DMS53 treated with DMSO at 0.1 percent for 48 hours (cell line): ENCODE measurements at regions not wholly inside any gene's neighbourhood (a gene's known extent, or its start where the extent isn't known, plus 50 kb on each side); places are given as distances from the start of the nearest gene placed in this dataset.

Experiments used
- DNase-seq: peaks from one replicate; lab custom pipeline; 2025; ENCODE audit not compliant: unreplicated experiment; lab: John Stamatoyannopoulos, UW

DNA sequence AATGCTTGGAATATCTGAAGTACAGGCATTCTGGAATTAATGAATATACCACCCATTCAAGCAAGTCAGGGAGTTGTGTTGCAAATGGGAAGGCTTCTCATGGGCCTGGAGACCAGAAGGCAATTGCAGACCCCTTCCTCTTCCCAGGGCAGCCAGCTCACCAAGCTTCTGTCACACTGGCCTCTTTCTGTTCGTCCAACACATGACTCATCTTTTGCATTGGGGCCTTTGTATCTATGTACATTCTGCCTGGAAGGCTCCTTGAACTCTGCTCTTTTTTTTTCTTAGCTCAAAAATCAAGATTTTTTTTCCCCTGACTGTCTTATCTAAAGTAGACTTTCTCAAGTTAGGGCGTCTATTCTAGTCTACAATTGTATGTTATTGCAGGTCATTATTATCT is 132.9 kb upstream of the MYLIP start:
- no peak for DNase-seq

- no peak for DNase-seq
Observed at GRCh38 chr6:15995493-15995892, 133.4 kb upstream of the MYLIP start.

DNA sequence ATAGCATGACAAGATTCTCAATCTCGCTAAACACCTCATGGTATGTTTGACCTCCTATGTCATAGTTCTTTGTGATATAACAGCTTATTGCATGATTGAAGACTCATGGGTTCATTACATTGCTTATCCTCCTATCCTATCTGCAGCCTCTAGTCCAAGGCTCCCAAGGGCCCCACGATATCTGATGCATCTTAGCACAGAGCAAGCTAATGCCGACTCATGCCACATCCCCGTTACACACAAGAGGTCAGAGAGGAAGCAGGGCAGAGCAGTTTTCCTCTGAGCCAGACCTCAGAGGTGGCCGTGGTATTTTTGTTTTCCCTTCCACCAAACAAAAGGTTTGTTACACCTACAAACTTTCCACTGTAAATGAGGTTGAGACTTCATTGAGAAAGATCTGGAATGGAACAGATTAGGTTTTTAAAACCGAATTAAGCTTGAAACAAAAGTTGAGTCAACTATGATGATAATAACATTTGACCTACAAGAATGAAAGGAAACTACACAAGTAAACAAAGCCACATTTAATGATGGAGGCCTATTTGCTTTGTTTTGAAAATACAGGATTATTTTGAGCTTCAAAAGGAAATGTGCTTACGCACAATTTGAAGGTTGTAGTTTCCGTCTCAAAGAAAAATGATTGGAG is 133.9 kb upstream of the MYLIP start:
- no peak for DNase-seq

DNA sequence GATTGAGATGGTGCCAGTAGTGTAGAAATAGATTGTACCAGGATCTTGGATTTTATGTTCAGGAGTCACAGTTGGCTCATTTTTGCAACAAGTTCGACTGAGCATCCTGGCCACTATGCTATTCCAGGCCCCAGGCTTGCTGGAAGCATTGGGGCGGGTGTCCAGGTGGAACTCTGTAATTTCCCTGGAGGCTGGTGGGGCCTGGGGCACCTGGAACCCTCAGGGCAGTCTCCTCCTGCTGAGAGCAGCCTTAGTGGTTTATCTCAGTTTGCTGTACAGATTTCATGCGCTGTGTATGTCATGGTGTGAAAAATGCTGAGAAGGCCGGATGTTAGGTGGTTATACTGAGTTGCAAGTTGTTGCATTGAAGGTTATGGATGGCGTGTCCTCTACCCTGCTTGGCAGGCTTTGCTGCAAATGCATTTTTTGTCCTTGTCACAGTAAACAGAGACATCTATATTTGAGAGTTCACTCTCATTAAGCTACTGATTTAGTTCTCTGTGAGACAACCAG is 135.1 kb upstream of the MYLIP start:
- no peak for DNase-seq

GRCh38 chr6:15990179-15990578 is 138.7 kb upstream of the MYLIP start:
- DNase-seq, result no peak

DNA sequence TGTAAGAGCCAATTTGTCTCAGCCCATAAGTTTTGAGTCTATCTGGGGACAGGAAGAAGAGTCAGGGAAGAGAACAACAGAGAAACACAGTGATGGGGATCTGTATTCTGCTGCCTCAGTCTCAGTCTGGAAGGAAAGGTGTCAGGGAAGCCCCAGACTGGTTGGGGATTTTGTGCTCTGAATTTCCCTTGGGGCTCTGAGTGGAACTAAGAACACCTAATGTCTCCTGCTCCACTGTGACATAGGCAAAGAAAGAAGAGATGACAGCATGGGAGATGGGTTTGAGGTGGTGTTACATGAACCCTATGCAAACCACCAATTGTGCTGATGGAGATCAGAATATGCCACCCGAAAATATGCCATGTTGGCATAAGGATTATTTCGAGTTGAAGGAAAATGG is 139.5 kb upstream of the MYLIP start:
- no peak for DNase-seq

- peak; percentile 52 for DNase-seq
Observed at GRCh38 chr6:15987569-15987968, 141.3 kb upstream of the MYLIP start.

GRCh38 chr6:15986027-15986629 is 142.8 kb upstream of the MYLIP start:
- DNase-seq, result no peak

DNA sequence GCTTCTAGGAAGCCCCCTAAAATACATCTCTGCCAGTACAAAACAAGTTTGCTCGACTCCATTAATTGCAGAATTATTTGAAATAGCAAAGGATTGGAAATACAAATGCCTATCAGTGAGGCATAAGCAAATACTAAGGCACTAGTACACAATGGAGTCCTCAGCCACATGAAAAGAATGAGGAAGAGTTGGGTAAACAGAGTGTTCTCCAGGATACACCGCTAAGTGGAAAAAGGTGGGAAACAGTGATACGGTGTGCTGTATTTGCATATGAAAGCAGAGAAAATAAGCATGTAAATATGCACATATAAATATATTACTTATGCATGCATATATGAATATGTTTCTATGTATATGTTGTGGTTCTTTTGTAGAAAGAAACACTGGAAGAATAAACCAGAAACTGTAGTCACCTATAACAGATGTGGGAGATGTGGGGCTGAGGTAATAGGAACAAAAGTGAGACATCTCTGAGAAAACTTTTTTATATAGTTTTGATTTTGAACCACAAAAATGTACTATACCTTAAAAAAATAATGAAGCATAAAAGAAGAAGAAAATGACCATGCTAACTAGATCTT is 143.4 kb upstream of the MYLIP start:
- peak; percentile 72 for DNase-seq

DNA sequence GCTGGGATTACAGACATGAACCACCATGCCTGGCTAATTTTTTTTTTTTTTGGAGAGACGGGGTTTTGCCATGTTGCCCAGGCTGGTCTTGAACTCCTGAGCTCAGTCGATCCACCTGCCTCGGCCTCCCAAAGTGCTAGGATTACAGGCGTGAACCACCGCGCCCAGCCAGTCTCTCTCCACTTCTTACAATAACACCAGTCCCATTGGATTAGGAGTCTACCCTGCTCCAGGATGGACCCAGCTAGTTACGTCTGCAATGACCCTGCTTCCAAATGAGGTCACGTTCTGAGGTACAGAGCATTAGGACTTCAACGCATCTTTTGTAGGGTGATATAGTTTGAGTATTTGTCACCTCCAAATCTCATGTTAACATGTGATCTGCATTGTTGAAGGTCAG is 146.9 kb upstream of the MYLIP start:
- DNase-seq, result no peak

- no peak for DNase-seq
Observed at GRCh38 chr6:15980801-15981200, 148.1 kb upstream of the MYLIP start.

DNA sequence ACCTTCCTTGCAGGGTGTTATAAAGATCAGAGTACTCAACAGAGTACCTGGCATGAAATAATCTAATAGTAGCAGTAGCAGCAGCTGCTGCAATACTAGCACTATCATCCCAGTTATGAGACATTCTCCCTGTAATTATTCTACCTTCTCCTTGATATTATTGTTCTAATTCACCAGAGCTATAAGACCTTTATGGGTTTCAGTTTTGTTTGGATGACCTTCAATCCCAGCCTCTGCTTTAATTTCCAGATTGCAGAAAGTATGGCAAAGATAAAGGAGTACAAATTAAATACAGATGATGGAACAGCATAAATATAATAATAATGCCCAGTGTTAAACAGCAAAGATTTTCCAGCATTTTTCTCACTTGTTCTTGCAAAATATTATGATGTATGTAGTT is 150.5 kb upstream of the MYLIP start:
- DNase-seq, result no peak

DNA sequence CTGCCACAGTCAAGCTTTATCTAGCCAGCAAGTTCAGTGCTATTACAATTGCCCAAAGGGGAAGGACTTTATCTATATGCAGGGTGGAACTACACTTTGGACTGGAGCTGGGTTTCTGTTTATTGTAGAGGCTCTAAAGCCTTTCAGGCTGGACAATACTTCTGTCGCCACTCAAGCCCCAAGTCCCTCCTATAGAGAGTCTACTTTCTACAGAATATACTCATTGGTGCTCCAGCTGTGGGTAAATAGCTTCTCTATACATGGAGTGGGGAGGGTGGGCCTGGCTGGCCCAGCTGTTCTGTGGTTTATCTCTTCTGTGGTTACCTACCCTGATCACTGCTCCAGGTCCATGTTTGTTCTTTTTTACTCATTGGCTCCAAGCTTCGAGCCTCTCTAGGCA is 151.8 kb upstream of the MYLIP start:
- DNase-seq, result no peak

DNA sequence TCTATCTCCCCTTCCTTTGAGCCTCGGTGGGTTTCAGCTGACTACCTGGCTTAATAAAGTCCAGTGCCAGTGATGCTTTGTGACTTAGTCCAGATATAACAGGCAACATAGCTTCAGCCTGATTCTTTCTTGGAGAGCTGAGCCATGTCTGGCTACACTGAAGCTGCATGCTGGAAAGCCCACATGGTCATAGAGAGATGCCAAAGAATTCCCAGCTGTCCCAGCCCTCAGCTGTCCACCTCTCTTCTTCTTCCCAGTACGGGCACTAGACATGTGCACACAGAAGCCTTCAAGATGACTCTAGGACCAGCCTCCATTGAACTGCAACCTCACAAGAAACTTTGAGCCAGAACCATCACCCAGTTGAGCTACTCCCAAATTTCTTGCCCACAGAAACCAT is 154.1 kb upstream of the MYLIP start:
- DNase-seq, result no peak

DNA sequence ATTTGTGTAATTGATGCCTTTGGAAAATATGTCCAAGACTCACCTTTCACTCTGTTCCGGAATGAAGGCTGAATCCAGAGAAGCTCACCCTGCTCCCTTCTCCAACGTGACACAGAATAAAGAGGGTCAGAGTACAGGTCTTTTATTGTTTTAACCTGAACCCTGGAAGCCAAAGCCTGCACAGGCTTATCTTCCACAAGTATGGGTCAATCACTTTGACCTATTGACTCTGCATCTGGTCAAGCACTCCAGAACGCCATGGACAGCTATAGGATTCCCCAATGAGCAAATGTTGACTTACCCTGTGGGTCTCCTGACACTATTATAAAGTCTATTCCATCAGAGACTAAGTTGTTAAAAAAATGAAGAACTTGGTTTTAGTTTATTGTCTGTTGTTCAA is 158.4 kb upstream of the MYLIP start:
- DNase-seq, result no peak

DNA sequence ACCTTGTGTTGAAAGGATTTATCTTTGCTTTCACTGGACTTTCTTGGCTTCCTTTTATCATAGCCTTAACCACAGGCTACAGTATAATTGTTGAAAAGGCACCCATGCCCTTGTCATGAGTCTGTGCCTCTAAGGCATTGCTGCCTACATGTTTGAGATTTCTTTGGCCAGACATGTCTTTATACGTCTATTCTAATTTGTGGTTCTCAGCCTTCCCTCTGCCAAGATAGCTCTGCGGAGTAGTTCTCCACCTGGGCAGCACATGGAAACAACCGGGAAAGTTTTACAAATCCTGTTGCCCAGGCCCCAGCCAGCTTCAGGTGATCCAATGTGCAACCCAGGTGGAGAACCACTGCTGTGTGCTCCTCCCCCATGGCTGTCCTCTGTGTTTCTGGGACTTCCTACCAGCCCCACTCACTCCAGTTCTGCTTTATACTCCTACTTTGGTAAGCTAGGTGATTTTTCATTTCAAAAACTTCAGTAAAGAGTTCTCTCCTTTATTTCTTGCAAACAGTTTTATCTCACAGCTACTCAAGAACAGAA is 159.6 kb upstream of the MYLIP start:
- no peak for DNase-seq

GRCh38 chr6:15968519-15968918 is 160.4 kb upstream of the MYLIP start:
- no peak for DNase-seq

- DNase-seq, result no peak
Observed at GRCh38 chr6:15966000-15966520, 162.8 kb upstream of the MYLIP start.

- no peak for DNase-seq
Observed at GRCh38 chr6:15962449-15962764, 166.5 kb upstream of the MYLIP start.

GRCh38 chr6:15961635-15962448 is 167.0 kb upstream of the MYLIP start:
- DNase-seq, result no peak
